Body of pancreas (tissue), 4 donors: ENCODE measurements at regions not wholly inside any gene's neighbourhood (a gene's known extent, or its start where the extent isn't known, plus 50 kb on each side); places are given as distances from the start of the nearest gene placed in this dataset.

Experiments
- ATAC-seq: fragments of 150-250 bp; one replicate; pipeline ENCODE4 v1.9.1; 2016
- DNase-seq, 4 donors: peaks; one replicate each; pipeline ENCODE4 v3.0.0-alpha.2; 2019
- H3K27ac ChIP-seq, 4 donors: fragments of 200-600 bp; sonication (generic); 1 replicate in 3 of 4; 2 replicates in 1 of 4; pipeline versions ENCODE4 v1.5.1 to v1.6.1; 2016 to 2019; ENCODE audit warnings: mild to moderate bottlenecking in 1 of 4, mixed read lengths in 1 of 4, moderate library complexity in 1 of 4
- H3K27me3 ChIP-seq, 2 donors: fragments of 200-600 bp; sonication (generic); one replicate each; pipeline ENCODE4 v1.6.0; 2016; ENCODE audit warnings: mild to moderate bottlenecking in 1 of 2
- H3K36me3 ChIP-seq, 2 donors: fragments of 200-600 bp; sonication (generic); replicated peaks in 1 of 2; 2 replicates each; pipeline ENCODE4 v1.5.1; 2016; ENCODE audit warnings: low read depth in 2 of 2; ENCODE audit not compliant: insufficient read depth in 1 of 2
- H3K4me1 ChIP-seq: fragments of 200-600 bp; sonication (generic); one replicate; pipeline ENCODE4 v1.6.0; 2016
- H3K4me3 ChIP-seq, 2 donors: fragments of 200-600 bp; sonication (generic); 1 replicate in 1 of 2; 2 replicates in 1 of 2; pipeline ENCODE4 v1.5.1; 2016 to 2019
- H3K9me3 ChIP-seq, 3 donors: fragments of 200-600 bp; sonication (generic); 1 replicate in 2 of 3; 2 replicates in 1 of 3; pipeline ENCODE4 v1.5.1; 2016
- CTCF ChIP-seq, 7 experiments: fragments of 450-650 bp in 4 of 7; fragments of 200-600 bp in 3 of 7; sonication (generic) in 3 of 7; IDR thresholded peaks; one replicate each; pipeline ENCODE4 v1.5.1; 2016 to 2019; ENCODE audit warnings: antibody characterized with exemption in 7 of 7
- POLR2A ChIP-seq, 3 donors: fragments of 450-650 bp; IDR thresholded peaks; one replicate each; pipeline ENCODE4 v1.6.1; 2016; ENCODE audit warnings: antibody characterized with exemption in 3 of 3, mild to moderate bottlenecking in 2 of 3
- WGBS, 2 donors: methylation state at CpG; one replicate each; pipeline ENCODE4 v1.1.5; 2017; 5-methylcytosine and 5-hydroxymethylcytosine counted together
- intact Hi-C: fragments of 100-400 bp; cut with DNase I; formaldehyde crosslinking; loops from one replicate; pipeline ENCODE4 v1.15.1; 2023

- no peak for DNase-seq
- no peak for ATAC-seq
- 52 to 71% methylated on average over 2 of the region's 2 CpGs for WGBS, 2 donors
- no peaks in the 10 kb centered on the region for H3K4me1 ChIP-seq
- H3K4me3 ChIP-seq = no peak overlapping the region
- TF ChIP-seq POLR2A (IDR thresholded peaks at IDR 0.05) (no peak), CTCF (IDR thresholded peaks at IDR 0.05) (no peak)
- no peaks in the 10 kb centered on the region for H3K36me3 ChIP-seq
- no peak overlapping the region for H3K27ac ChIP-seq
- H3K9me3 ChIP-seq = no peaks in the 10 kb centered on the region
- intact Hi-C loops = no loop called here
- no peaks in the 10 kb centered on the region for H3K27me3 ChIP-seq
These were observed 1119.1 kb upstream of the TENM4 start for GRCh38 chr11:80559942-80560341.

- Histone ChIP-seq H3K27ac (no peak overlapping the region), H3K27me3 (no peaks in the 10 kb centered on the region), H3K4me3 (no peak overlapping the region), H3K4me1 (no peaks in the 10 kb centered on the region), H3K36me3 (no peaks in the 10 kb centered on the region), H3K9me3 (no peaks in the 10 kb centered on the region)
- TF ChIP-seq CTCF (IDR thresholded peaks at IDR 0.05) = no peak
- TF ChIP-seq POLR2A (IDR thresholded peaks at IDR 0.05) = no peak
- no peak for ATAC-seq
- intact Hi-C loops = no loop called here
- DNase-seq = no peak
- WGBS, 2 donors = 75 to 78% methylated on average over 2 of the region's 2 CpGs
These were observed 1112.7 kb upstream of the TENM4 start for GRCh38 chr11:80553565-80553964.

GRCh38 chr11:80542704-80543103, 1101.9 kb upstream of the TENM4 start:
- H3K4me3 ChIP-seq = no peak overlapping the region
- no peaks in the 10 kb centered on the region for H3K36me3 ChIP-seq
- TF ChIP-seq POLR2A (IDR thresholded peaks at IDR 0.05) (no peak), CTCF (IDR thresholded peaks at IDR 0.05) (no peak)
- H3K9me3 ChIP-seq = no peaks in the 10 kb centered on the region
- no peaks in the 10 kb centered on the region for H3K4me1 ChIP-seq
- 69 to 74% methylated on average over 2 of the region's 2 CpGs for WGBS, 2 donors
- no peak for DNase-seq
- no peak overlapping the region for H3K27ac ChIP-seq
- no peak for ATAC-seq
- intact Hi-C loops = no loop called here
- H3K27me3 ChIP-seq = no peaks in the 10 kb centered on the region

DNA sequence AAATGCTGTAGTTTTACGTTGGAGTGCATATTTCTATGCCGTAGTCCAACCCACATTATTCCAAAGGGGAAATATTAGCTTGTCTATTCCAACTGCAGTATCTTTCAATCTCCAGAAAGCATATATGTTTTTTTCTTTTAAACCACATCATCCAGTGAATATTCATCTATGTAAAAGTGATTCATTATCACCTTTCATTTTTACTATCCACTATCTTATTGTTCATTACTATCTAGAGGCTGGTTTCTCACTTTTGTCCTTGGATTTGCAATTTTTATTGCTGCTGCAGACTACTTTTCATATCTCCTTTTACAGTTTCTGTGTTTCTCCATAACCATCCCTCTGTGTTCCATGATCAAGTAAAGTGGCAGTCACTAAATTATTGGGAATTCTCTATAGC, 1097.2 kb upstream of the TENM4 start:
- Histone ChIP-seq H3K4me1 (no peaks in the 10 kb centered on the region), H3K4me3 (no peak overlapping the region), H3K27me3 (no peaks in the 10 kb centered on the region), H3K36me3 (no peaks in the 10 kb centered on the region), H3K27ac (no peak overlapping the region), H3K9me3 (no peaks in the 10 kb centered on the region)
- intact Hi-C loops = no loop called here
- WGBS, 2 donors = 61 to 75% methylated on average over 2 of the region's 2 CpGs
- ATAC-seq (no peak), DNase-seq (no peak)
- TF ChIP-seq CTCF (IDR thresholded peaks at IDR 0.05) (no peak), POLR2A (IDR thresholded peaks at IDR 0.05) (no peak)

DNA sequence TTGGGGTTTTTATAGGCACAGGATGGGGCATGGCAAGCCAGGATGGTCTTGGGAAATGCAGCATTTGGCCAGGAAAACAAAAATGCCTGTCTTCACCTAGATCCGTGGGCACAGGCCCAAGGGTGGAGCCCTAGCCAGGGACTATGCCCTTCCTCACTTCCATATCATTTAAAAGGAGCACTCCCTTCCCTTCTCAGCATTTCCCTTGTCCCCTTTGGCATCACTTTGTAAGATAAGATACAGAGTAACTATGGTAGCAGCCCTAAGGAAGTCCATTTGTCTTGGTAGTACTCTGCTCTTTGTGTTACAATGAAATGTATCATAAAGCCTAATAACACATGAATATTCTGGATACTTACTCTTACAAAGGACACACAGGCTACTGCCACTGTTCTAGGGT, 1092.6 kb upstream of the TENM4 start:
- intact Hi-C loops = no loop called here
- 50 to 56% methylated on average over 1 of the region's 1 CpG for WGBS, 2 donors
- H3K27ac ChIP-seq = no peak overlapping the region
- H3K4me1 ChIP-seq = no peaks in the 10 kb centered on the region
- H3K4me3 ChIP-seq = no peak overlapping the region
- no peaks in the 10 kb centered on the region for H3K27me3 ChIP-seq
- DNase-seq (no peak), ATAC-seq (no peak)
- no peaks in the 10 kb centered on the region for H3K36me3 ChIP-seq
- peaks cover 0 to 5% (median 0%) of the 10 kb centered on the region in 3 donors for H3K9me3 ChIP-seq
- TF ChIP-seq POLR2A (IDR thresholded peaks at IDR 0.05) (no peak), CTCF (IDR thresholded peaks at IDR 0.05) (no peak)
